BJ (cell line): ENCODE measurements at regions not wholly inside any gene's neighbourhood (a gene's known extent, or its start where the extent isn't known, plus 50 kb on each side); places are given as distances from the start of the nearest gene placed in this dataset.

ENCODE experiments used
- CTCF ChIA-PET: fragments of 350-600 bp; formaldehyde crosslinking; extraction: SDS; loops from one replicate; lab custom pipeline; 2021; ENCODE audit warnings: antibody characterized with exemption, inconsistent platforms; lab: Yijun Ruan, JAX
- POLR2A ChIA-PET: fragments of 300-600 bp; sonication (Branson Sonifier 250); formaldehyde crosslinking; extraction: SDS; loops from one replicate; lab custom pipeline; 2021; ENCODE audit warnings: antibody characterized with exemption; lab: Charles Lee
- DNase-seq: peaks from one replicate; pipeline ENCODE4 v3.0.0-alpha.2; 2011; ENCODE audit warnings: low read depth
- H3K27me3 ChIP-seq: 2 replicates; pipeline ENCODE4 v1.6.0; 2011; ENCODE audit warnings: low read length; ENCODE audit not compliant: control insufficient read depth, insufficient read depth
- H3K36me3 ChIP-seq: 2 replicates; pipeline ENCODE4 v1.5.1; 2011; ENCODE audit warnings: low read length; ENCODE audit not compliant: control insufficient read depth, insufficient read depth
- H3K4me3 ChIP-seq: 2 replicates; pipeline ENCODE4 v1.5.1; 2011; ENCODE audit warnings: low read depth, mild to moderate bottlenecking, control low read depth, low read length
- CTCF ChIP-seq: IDR thresholded peaks from 2 replicates; pipeline ENCODE4 v1.5.1; 2011; ENCODE audit warnings: low read depth, mild to moderate bottlenecking, control low read depth, inconsistent platforms, low read length, moderate library complexity; ENCODE audit not compliant: insufficient read depth

GRCh38 chr9:82547995-82548394 is 514.9 kb downstream of the RASEF start:
- CTCF ChIA-PET = no interaction called here
- Histone ChIP-seq H3K4me3 (no peak overlapping the region), H3K36me3 (no peaks in the 10 kb centered on the region), H3K27me3 (no peaks in the 10 kb centered on the region)
- no peak for TF ChIP-seq CTCF
- no peak for DNase-seq
- POLR2A ChIA-PET = no interaction called here

- ChIA-PET CTCF (interaction anchor here (1.5 kb wide), 1 partner anchor 28 kb away, joined by 4 read pairs; no protein-coding TSS in a partner anchor), POLR2A (no interaction called here)
- no peaks in the 10 kb centered on the region for H3K36me3 ChIP-seq
- DNase-seq = no peak
- no peak overlapping the region for H3K4me3 ChIP-seq
- no peak for TF ChIP-seq CTCF
- H3K27me3 ChIP-seq = no peaks in the 10 kb centered on the region
These were observed 513.6 kb downstream of the RASEF start for GRCh38 chr9:82549174-82549821.

GRCh38 chr9:82552784-82553183 is 510.2 kb downstream of the RASEF start:
- Histone ChIP-seq H3K36me3 (no peaks in the 10 kb centered on the region), H3K27me3 (no peaks in the 10 kb centered on the region), H3K4me3 (no peak overlapping the region)
- no peak for TF ChIP-seq CTCF
- ChIA-PET POLR2A (no interaction called here), CTCF (interaction anchor here (0.6 to 0.7 kb wide), 2 partner anchors 434 to 917 kb away, joined by 3 read pairs; no protein-coding TSS in a partner anchor)
- no peak for DNase-seq

GRCh38 chr9:82553654-82554366 is 509.1 kb downstream of the RASEF start:
- no peak overlapping the region for H3K4me3 ChIP-seq
- no peak for DNase-seq
- CTCF ChIA-PET = interaction anchor here (0.7 kb wide), 1 partner anchor 435 kb away, joined by 3 read pairs; no protein-coding TSS in a partner anchor
- H3K27me3 ChIP-seq = no peaks in the 10 kb centered on the region
- no peak for TF ChIP-seq CTCF
- no peaks in the 10 kb centered on the region for H3K36me3 ChIP-seq
- POLR2A ChIA-PET = no interaction called here

GRCh38 chr9:82554381-82554780 is 508.6 kb downstream of the RASEF start:
- DNase-seq = no peak
- ChIA-PET CTCF (no interaction called here), POLR2A (no interaction called here)
- H3K4me3 ChIP-seq = no peak overlapping the region
- no peaks in the 10 kb centered on the region for H3K27me3 ChIP-seq
- H3K36me3 ChIP-seq = no peaks in the 10 kb centered on the region
- no peak for TF ChIP-seq CTCF
